ENCODE measurements at regions not wholly inside any gene's neighbourhood (a gene's known extent, or its start where the extent isn't known, plus 50 kb on each side); places are given as distances from the start of the nearest gene placed in this dataset.

DNA sequence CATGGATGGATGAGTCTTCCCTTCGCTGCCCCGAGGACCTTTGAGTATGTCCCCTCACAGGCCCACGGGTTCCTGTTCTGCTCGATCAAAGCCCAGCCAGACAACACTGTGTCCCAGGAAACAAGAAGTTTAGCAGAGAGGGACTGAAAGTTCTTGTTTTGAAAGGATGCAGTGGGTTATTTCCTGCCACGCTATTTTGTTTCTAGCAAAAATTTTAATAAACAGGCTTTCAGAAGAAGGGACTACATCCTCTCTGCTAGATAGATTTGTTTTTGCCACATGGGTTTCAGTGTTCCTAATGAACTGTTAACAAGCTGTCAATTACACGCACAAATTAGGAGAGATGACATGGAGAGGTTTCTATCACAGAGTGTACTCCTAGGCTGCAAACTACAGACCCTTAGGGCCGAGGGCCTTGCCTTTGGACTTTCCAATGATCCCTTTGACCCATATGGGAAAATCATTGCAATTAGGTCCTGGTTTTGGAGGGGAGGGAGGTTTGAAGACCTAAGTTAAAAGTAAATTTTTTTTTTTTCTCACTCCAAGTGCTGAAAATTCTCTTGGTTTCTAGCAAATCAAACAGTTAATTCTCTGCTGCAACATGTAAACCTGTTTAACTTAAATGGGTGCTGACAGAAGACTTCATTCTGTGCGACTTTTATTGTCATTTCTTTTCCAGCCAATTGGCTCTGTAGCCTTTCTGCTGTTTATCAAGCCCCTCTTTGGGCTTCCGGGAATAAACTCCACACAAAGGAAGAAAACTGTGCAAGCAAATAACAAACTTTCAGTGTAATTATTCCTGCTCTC, 81.4 kb downstream of the RCN1 start:
- Histone ChIP-seq H3F3A (ENCODE audit: insufficient read depth) (no peaks in the 10 kb centered on the region), H3K4me2 (ENCODE audit: low read depth, low read length, poor library complexity, severe bottlenecking) (no peak overlapping the region), H3K27me3 (ENCODE audit: low read length) (no peaks in the 10 kb centered on the region), H3K27ac (ENCODE audit: low read depth, low read length) (no peak overlapping the region), H3K9me2 (replicated peaks; ENCODE audit: insufficient read depth, low read length) (no peaks in the 10 kb centered on the region), H3K9ac (ENCODE audit: low read length) (no peak overlapping the region), H3K79me2 (ENCODE audit: insufficient read depth, low read length) (no peaks in the 10 kb centered on the region), H4K20me1 (ENCODE audit: low read depth, low read length) (no peaks in the 10 kb centered on the region), H3K36me3 (ENCODE audit: low read length) (no peaks in the 10 kb centered on the region), H3K4me3 (ENCODE audit: insufficient read depth, low read length, poor library complexity, severe bottlenecking) (no peak overlapping the region), H2AFZ (ENCODE audit: low read depth, low read length, severe bottlenecking) (no peak overlapping the region), H3K9me3 (ENCODE audit: insufficient read depth, low read length) (no peaks in the 10 kb centered on the region)
- TF ChIP-seq EZH2phosphoT487 (conservative IDR thresholded peaks at IDR 0.05; ENCODE audit: low read length): no peak
- TF ChIP-seq CTCF (IDR thresholded peaks at IDR 0.05; ENCODE audit: insufficient read depth, low read length, poor library complexity, severe bottlenecking): no peak

- Histone ChIP-seq H3K9ac (ENCODE audit: low read length) (no peak overlapping the region), H2AFZ (ENCODE audit: low read depth, low read length, severe bottlenecking) (no peak overlapping the region), H3K9me2 (replicated peaks; ENCODE audit: insufficient read depth, low read length) (no peaks in the 10 kb centered on the region), H3K27me3 (ENCODE audit: low read length) (no peaks in the 10 kb centered on the region), H3K79me2 (ENCODE audit: insufficient read depth, low read length) (no peaks in the 10 kb centered on the region), H3K4me2 (ENCODE audit: low read depth, low read length, poor library complexity, severe bottlenecking) (no peak overlapping the region), H3K4me3 (ENCODE audit: insufficient read depth, low read length, poor library complexity, severe bottlenecking) (no peak overlapping the region), H4K20me1 (ENCODE audit: low read depth, low read length) (no peaks in the 10 kb centered on the region), H3K27ac (ENCODE audit: low read depth, low read length) (no peak overlapping the region), H3K36me3 (ENCODE audit: low read length) (no peaks in the 10 kb centered on the region), H3F3A (ENCODE audit: insufficient read depth) (no peaks in the 10 kb centered on the region), H3K9me3 (ENCODE audit: insufficient read depth, low read length) (no peaks in the 10 kb centered on the region)
- TF ChIP-seq EZH2phosphoT487 (conservative IDR thresholded peaks at IDR 0.05; ENCODE audit: low read length) (no peak), CTCF (IDR thresholded peaks at IDR 0.05; ENCODE audit: insufficient read depth, low read length, poor library complexity, severe bottlenecking) (no peak)
These were observed 82.3 kb downstream of the RCN1 start for GRCh38 chr11:32172848-32173834.

GRCh38 chr11:32173977-32174376, 83.1 kb downstream of the RCN1 start:
- Histone ChIP-seq H3K36me3 (ENCODE audit: low read length) (no peaks in the 10 kb centered on the region), H3K27me3 (ENCODE audit: low read length) (no peaks in the 10 kb centered on the region), H2AFZ (ENCODE audit: low read depth, low read length, severe bottlenecking) (no peak overlapping the region), H3K9ac (ENCODE audit: low read length) (no peak overlapping the region), H3K27ac (ENCODE audit: low read depth, low read length) (no peak overlapping the region), H3K9me2 (replicated peaks; ENCODE audit: insufficient read depth, low read length) (no peaks in the 10 kb centered on the region), H3K4me3 (ENCODE audit: insufficient read depth, low read length, poor library complexity, severe bottlenecking) (no peak overlapping the region), H4K20me1 (ENCODE audit: low read depth, low read length) (no peaks in the 10 kb centered on the region), H3K4me2 (ENCODE audit: low read depth, low read length, poor library complexity, severe bottlenecking) (no peak overlapping the region), H3F3A (ENCODE audit: insufficient read depth) (no peaks in the 10 kb centered on the region), H3K9me3 (ENCODE audit: insufficient read depth, low read length) (no peaks in the 10 kb centered on the region), H3K79me2 (ENCODE audit: insufficient read depth, low read length) (no peaks in the 10 kb centered on the region)
- TF ChIP-seq EZH2phosphoT487 (conservative IDR thresholded peaks at IDR 0.05; ENCODE audit: low read length) (no peak), CTCF (IDR thresholded peaks at IDR 0.05; ENCODE audit: insufficient read depth, low read length, poor library complexity, severe bottlenecking) (no peak)
